Neuronal stem cell (in vitro differentiated cells): ENCODE measurements at regions not wholly inside any gene's neighbourhood (a gene's known extent, or its start where the extent isn't known, plus 50 kb on each side); places are given as distances from the start of the nearest gene placed in this dataset.
A peak's percentile ranks its signal among the peaks of the same experiment; 100 is the strongest.

ENCODE experiments used
- DNase-seq: peaks from one replicate; pipeline ENCODE4 v3.0.0-alpha.2; 2013; ENCODE audit warnings: low spot score
- H2AFZ ChIP-seq: one replicate; pipeline ENCODE4 v1.6.1; 2013; ENCODE audit warnings: mild to moderate bottlenecking, low read length, inconsistent platforms
- H2AK5ac ChIP-seq: 2 replicates; pipeline ENCODE4 v1.6.1; 2013; ENCODE audit warnings: low read depth, mild to moderate bottlenecking, inconsistent platforms, low read length, moderate library complexity, mixed read lengths
- H2BK120ac ChIP-seq: 2 replicates; pipeline ENCODE4 v1.6.1; 2013; ENCODE audit warnings: low read depth, mild to moderate bottlenecking, inconsistent platforms, low read length, moderate library complexity, mixed read lengths
- H2BK12ac ChIP-seq: one replicate; pipeline ENCODE4 v1.6.1; 2013; ENCODE audit warnings: low read length, inconsistent platforms
- H2BK15ac ChIP-seq: 2 replicates; pipeline ENCODE4 v1.6.1; 2013; ENCODE audit warnings: mild to moderate bottlenecking, low read length, inconsistent platforms, mixed read lengths
- H2BK5ac ChIP-seq: one replicate; pipeline ENCODE4 v1.6.1; 2013; ENCODE audit warnings: inconsistent platforms, mild to moderate bottlenecking, low read length, moderate library complexity
- H3K14ac ChIP-seq: one replicate; pipeline ENCODE4 v1.6.1; 2013; ENCODE audit warnings: low read length, inconsistent platforms
- H3K18ac ChIP-seq: 2 replicates; pipeline ENCODE4 v1.6.1; 2013; ENCODE audit warnings: low read length, inconsistent platforms
- H3K23ac ChIP-seq: 2 replicates; pipeline ENCODE4 v1.6.1; 2013; ENCODE audit warnings: low read depth, mild to moderate bottlenecking, mixed read lengths, low read length, inconsistent platforms; ENCODE audit not compliant: poor library complexity
- H3K27ac ChIP-seq: replicated peaks from 3 replicates; pipeline ENCODE4 v1.5.1; 2013; ENCODE audit warnings: low read length, inconsistent platforms
- H3K27me3 ChIP-seq, 3 experiments: 2 replicates each; pipeline ENCODE4 v1.6.1; 2013; ENCODE audit warnings: low read length in 3 of 3, mild to moderate bottlenecking in 2 of 3, inconsistent platforms in 1 of 3, low read depth in 1 of 3, mixed read lengths in 1 of 3, moderate library complexity in 1 of 3; ENCODE audit not compliant: control insufficient read depth in 3 of 3, insufficient read depth in 3 of 3
- H3K36me3 ChIP-seq, 2 donors: replicated peaks in 1 of 2; 2 replicates each; pipeline ENCODE4 v1.6.1; 2013; ENCODE audit warnings: low read length in 2 of 2; ENCODE audit not compliant: control insufficient read depth in 2 of 2, insufficient read depth in 2 of 2
- H3K4ac ChIP-seq: 2 replicates; pipeline ENCODE4 v1.6.1; 2013; ENCODE audit warnings: inconsistent platforms, mild to moderate bottlenecking, low read length, moderate library complexity
- H3K4me1 ChIP-seq, 2 donors: 1 replicate in 1 of 2; 2 replicates in 1 of 2; pipeline ENCODE4 v1.6.1; 2013; ENCODE audit warnings: low read length in 2 of 2, low read depth in 1 of 2; ENCODE audit not compliant: control insufficient read depth in 2 of 2, insufficient read depth in 1 of 2
- H3K4me2 ChIP-seq: one replicate; pipeline ENCODE4 v1.6.1; 2013; ENCODE audit warnings: mild to moderate bottlenecking, low read length, inconsistent platforms; ENCODE audit not compliant: insufficient read depth, poor library complexity, severe bottlenecking
- H3K4me3 ChIP-seq, 2 donors: 2 replicates each; pipeline ENCODE4 v1.5.1; 2013; ENCODE audit warnings: low read length in 2 of 2, mild to moderate bottlenecking in 2 of 2, inconsistent platforms in 1 of 2, moderate library complexity in 1 of 2
- H3K79me1 ChIP-seq: one replicate; pipeline ENCODE4 v1.6.1; 2013; ENCODE audit warnings: low read depth, mild to moderate bottlenecking, inconsistent platforms, low read length, moderate library complexity
- H3K9ac ChIP-seq: one replicate; pipeline ENCODE4 v1.6.1; 2013; ENCODE audit warnings: mild to moderate bottlenecking, low read depth, low read length, inconsistent platforms; ENCODE audit not compliant: poor library complexity
- H3K9me3 ChIP-seq, 2 donors: replicated peaks in 1 of 2; 2 replicates each; pipeline versions ENCODE3 to v1.6.1; 2013; ENCODE audit warnings: low read length in 2 of 2, mild to moderate bottlenecking in 2 of 2, inconsistent platforms in 1 of 2, low read depth in 1 of 2, mixed read lengths in 1 of 2, moderate library complexity in 1 of 2; ENCODE audit not compliant: control insufficient read depth in 2 of 2, insufficient read depth in 1 of 2
- H4K8ac ChIP-seq: one replicate; pipeline ENCODE4 v1.6.1; 2013; ENCODE audit warnings: low read depth, mild to moderate bottlenecking, inconsistent platforms, low read length, moderate library complexity
- H4K91ac ChIP-seq: one replicate; pipeline ENCODE4 v1.6.1; 2013; ENCODE audit warnings: low read length, low read depth, mild to moderate bottlenecking, inconsistent platforms; ENCODE audit not compliant: poor library complexity
- WGBS, 2 donors: extraction: QIAGEN DNeasy Blood & Tissue Kit; methylation state at CpG; one replicate each; pipeline ENCODE4 v1.1.7; 2013; ENCODE audit warnings: missing lambda C conversion rate in 2 of 2, mixed read lengths in 1 of 2; ENCODE audit not compliant: insufficient read length in 2 of 2, insufficient replicate concordance in 1 of 2; ENCODE audit errors: extremely low coverage in 2 of 2; 5-methylcytosine and 5-hydroxymethylcytosine counted together

- no peak overlapping the region for H4K8ac ChIP-seq
- H3K36me3 ChIP-seq, result no peaks in the 10 kb centered on the region
- peaks cover 3% of the 10 kb centered on the region for H3K79me1 ChIP-seq
- no peak overlapping the region for H2BK15ac ChIP-seq
- peaks cover 0 to 2% of the 10 kb centered on the region in 2 donors for H3K9me3 ChIP-seq
- peak overlapping the region; percentile 54 for H2AFZ ChIP-seq
- H2BK12ac ChIP-seq, result no peak overlapping the region
- H3K18ac ChIP-seq, result no peak overlapping the region
- no peak for DNase-seq
- H4K91ac ChIP-seq, result no peak overlapping the region
- H3K23ac ChIP-seq, result no peak overlapping the region
- no CpG with 5 or more reads among the region's 5 CpGs for WGBS, 2 donors
- peaks cover 1 to 14% of the 10 kb centered on the region in 2 donors for H3K4me1 ChIP-seq
- H2AK5ac ChIP-seq, result no peak overlapping the region
- H3K27me3 ChIP-seq, result peaks cover 0 to 5% (median 0%) of the 10 kb centered on the region in 3 experiments
- H2BK5ac ChIP-seq, result no peak overlapping the region
- H2BK120ac ChIP-seq, result no peak overlapping the region
- H3K9ac ChIP-seq, result no peak overlapping the region
- H3K4me2 ChIP-seq, result no peak overlapping the region
- H3K4ac ChIP-seq, result no peak overlapping the region
- no peak overlapping the region for H3K4me3 ChIP-seq
- H3K14ac ChIP-seq, result no peak overlapping the region
- no peak overlapping the region for H3K27ac ChIP-seq
Measured at GRCh38 chr5:2184026-2184366, 301.3 kb upstream of the IRX4 start.

DNA sequence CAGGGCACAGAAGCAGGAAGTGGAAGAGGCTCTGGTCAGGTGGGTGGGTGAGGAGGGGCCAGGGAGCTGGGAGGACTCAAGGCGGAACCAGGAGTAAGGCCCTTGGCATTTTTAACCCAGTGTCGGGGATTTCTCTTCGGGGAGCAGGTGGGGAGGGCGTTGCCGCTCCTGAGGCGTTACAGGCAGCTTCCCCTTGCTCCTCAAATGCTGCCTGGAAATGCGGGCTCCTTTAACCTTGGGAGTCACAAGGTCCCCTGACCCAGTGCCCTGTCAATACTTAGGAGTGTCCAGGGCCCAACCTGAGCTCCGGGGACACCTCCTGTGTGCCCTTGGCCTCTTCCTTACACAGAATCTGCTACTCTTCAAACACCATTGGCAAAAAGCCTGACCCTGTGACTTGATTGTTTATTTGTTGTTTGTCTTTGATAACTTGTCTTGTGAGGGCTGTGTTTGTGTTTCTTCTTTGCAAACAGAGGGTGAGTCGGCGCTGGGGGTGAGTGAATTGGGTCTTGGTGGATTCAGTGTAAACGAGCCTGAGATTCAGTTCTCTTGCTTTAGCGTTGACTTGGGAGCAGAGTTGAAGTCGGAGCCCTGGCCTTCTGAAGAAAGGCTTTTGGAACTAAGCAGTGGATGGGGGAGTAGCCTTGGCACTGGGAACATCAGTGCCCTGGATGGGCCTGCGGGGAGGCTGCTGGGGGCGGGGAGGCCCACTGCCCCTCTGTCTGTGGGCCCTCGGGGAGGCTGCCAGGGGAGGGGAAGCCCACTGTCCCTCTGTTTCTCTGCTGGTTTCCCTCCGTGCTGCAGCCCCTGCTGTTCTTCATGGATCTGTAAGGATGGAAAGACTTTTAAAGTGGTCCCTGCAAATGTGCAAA, 300.7 kb upstream of the IRX4 start:
- Histone ChIP-seq H2AK5ac (no peak overlapping the region), H3K79me1 (peaks cover 3% of the 10 kb centered on the region), H2BK12ac (no peak overlapping the region), H2BK120ac (no peak overlapping the region), H2BK5ac (no peak overlapping the region), H3K27ac (no peak overlapping the region), H3K4me2 (no peak overlapping the region), H4K91ac (no peak overlapping the region), H2BK15ac (no peak overlapping the region), H3K4ac (no peak overlapping the region), H3K9ac (no peak overlapping the region), H3K14ac (peak overlapping the region; percentile 86), H3K18ac (peak overlapping the region; percentile 27), H3K4me3 (no peak overlapping the region), H4K8ac (no peak overlapping the region), H3K23ac (peak overlapping the region; percentile 13), H3K27me3 (peaks cover 0 to 5% (median 0%) of the 10 kb centered on the region in 3 experiments), H3K9me3 (peaks cover 0 to 2% of the 10 kb centered on the region in 2 donors), H3K4me1 (peaks cover 1 to 14% of the 10 kb centered on the region in 2 donors), H3K36me3 (no peaks in the 10 kb centered on the region), H2AFZ (peak overlapping the region; percentile 54)
- DNase-seq, result no peak
- no CpG with 5 or more reads among the region's 17 CpGs for WGBS, 2 donors

DNA sequence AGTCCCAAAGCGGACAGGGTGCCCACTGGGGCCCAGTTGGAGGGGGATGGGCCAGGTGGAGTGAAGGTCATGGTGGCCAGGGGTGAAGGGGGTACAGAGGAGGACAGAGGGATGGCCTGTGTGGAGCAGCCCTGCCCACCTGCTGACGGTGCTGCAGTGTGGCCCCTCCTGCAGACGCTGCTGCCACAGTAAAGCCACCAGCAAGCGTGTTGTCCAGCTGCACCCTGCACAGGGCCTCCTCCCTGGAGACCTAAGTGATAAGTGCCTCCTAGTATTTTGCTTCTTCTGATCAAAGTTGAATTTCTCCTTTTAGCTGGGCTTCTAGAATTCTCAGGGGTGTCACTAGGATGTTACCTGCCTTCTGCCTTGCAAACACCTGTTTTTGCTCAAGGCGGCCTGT, 299.3 kb upstream of the IRX4 start:
- WGBS, 2 donors, result no CpG with 5 or more reads among the region's 5 CpGs
- peaks cover 1 to 14% of the 10 kb centered on the region in 2 donors for H3K4me1 ChIP-seq
- peak overlapping the region; percentile 88 for H2BK5ac ChIP-seq
- peak overlapping the region; percentile 14 for H2AK5ac ChIP-seq
- H2AFZ ChIP-seq, result no peak overlapping the region
- H3K27me3 ChIP-seq, result peaks cover 0 to 3% (median 0%) of the 10 kb centered on the region in 3 experiments
- no peak overlapping the region for H4K8ac ChIP-seq
- DNase-seq, result no peak
- no peak overlapping the region for H2BK12ac ChIP-seq
- peaks cover 3% of the 10 kb centered on the region for H3K79me1 ChIP-seq
- H2BK120ac ChIP-seq, result no peak overlapping the region
- no peak overlapping the region for H3K4ac ChIP-seq
- no peak overlapping the region for H3K23ac ChIP-seq
- no peak overlapping the region for H3K27ac ChIP-seq
- H3K9ac ChIP-seq, result peak overlapping the region; percentile 74
- peak overlapping the region; percentile 82 for H3K14ac ChIP-seq
- H2BK15ac ChIP-seq, result no peak overlapping the region
- no peak overlapping the region for H4K91ac ChIP-seq
- H3K36me3 ChIP-seq, result no peaks in the 10 kb centered on the region
- H3K18ac ChIP-seq, result peak overlapping the region; percentile 61
- H3K4me3 ChIP-seq, result no peak overlapping the region
- peaks cover 0 to 2% of the 10 kb centered on the region in 2 donors for H3K9me3 ChIP-seq
- H3K4me2 ChIP-seq, result no peak overlapping the region

GRCh38 chr5:2181557-2181956, 298.8 kb upstream of the IRX4 start:
- Histone ChIP-seq H3K9me3 (peaks cover 0 to 2% of the 10 kb centered on the region in 2 donors), H2AFZ (peak overlapping the region; percentile 69), H2BK5ac (peak overlapping the region; percentile 35), H2BK15ac (no peak overlapping the region), H3K4ac (no peak overlapping the region), H3K36me3 (no peaks in the 10 kb centered on the region), H3K27ac (no peak overlapping the region), H2BK12ac (no peak overlapping the region), H2AK5ac (no peak overlapping the region), H3K14ac (no peak overlapping the region), H3K4me2 (no peak overlapping the region), H4K8ac (peak overlapping the region; percentile 48), H3K9ac (peak overlapping the region; percentile 74), H3K18ac (peak overlapping the region; percentile 1), H3K4me3 (no peak overlapping the region), H3K23ac (peak overlapping the region; percentile 77), H3K4me1 (peaks cover 1 to 14% of the 10 kb centered on the region in 2 donors), H3K27me3 (peaks cover 0 to 3% (median 0%) of the 10 kb centered on the region in 3 experiments), H3K79me1 (peaks cover 3% of the 10 kb centered on the region), H2BK120ac (no peak overlapping the region), H4K91ac (no peak overlapping the region)
- no CpG with 5 or more reads among the region's 17 CpGs for WGBS, 2 donors
- DNase-seq, result no peak
